GM18508 (cell line): ENCODE measurements at regions not wholly inside any gene's neighbourhood (a gene's known extent, or its start where the extent isn't known, plus 50 kb on each side); places are given as distances from the start of the nearest gene placed in this dataset.

Source experiments
- ATAC-seq: cut with Tn5 transposase; IDR thresholded peaks from one replicate; pipeline ENCODE4 v1.9.1; 2021; ENCODE audit warnings: moderate number of reproducible peaks; ENCODE audit not compliant: insufficient read depth, unreplicated experiment

GRCh38 chr18:1463981-1464380 lies 559.3 kb downstream of the ADCYAP1 start:
- no peak for ATAC-seq

DNA sequence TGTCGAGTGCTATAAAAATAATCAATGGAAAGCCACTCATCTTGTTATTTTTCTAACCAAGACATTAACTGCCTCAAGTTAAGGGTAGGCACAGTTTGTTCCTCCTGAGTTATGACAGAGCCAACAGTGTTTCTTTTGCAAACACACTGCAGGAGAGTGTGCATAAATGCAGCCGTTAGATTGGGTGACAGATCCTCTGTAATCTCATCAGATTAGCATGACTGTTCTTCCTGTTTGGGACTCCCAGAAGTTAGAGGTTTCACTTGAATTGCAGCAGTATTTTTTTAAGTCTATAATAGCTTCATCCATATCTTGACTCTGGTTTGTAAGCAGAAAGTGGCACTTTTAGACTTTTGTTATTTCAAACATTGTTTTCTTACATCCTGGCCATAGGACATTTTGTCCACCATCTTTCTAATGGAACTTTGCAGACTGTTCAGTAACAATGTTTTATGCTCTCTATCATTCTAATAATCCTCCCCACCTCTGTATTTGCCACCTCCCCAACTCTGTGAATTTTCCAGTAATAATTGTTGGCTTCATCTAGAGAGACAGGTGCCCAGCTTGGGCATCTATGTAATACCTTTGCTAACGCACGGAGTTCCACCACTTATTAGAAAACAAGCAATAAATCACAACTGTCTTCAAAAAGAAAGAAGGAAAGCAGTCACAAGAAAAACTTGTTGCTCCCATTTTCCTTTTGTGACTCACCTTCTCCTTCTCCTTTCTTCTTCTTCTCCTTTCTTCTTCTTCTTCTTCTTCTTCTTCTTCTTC lies 560.0 kb downstream of the ADCYAP1 start:
- no peak for ATAC-seq

- ATAC-seq = no peak
Measured at GRCh38 chr18:1466035-1466434, 561.4 kb downstream of the ADCYAP1 start.

DNA sequence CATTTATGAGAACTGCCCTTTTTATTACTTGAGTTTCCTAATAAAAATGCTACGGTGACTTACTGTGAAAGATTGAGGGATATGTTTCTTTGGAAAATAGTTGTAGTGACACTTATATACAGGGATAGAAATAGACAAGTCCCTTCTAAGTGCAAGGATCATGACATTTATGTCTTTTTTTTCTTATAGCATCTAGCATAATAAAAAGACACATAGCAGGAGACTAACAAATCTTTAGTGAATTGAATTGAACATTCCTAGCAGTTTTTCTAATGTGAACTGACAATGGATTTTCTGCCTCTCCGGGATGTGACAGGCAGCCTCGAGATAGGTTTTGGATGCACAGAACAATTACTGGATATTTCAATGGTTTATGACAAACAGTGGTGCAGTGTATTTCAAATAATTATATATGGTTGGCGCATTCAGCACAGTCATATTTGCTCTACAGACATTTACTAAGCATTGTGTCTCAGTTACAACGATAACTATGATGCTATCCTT lies 562.8 kb downstream of the ADCYAP1 start:
- no peak for ATAC-seq

DNA sequence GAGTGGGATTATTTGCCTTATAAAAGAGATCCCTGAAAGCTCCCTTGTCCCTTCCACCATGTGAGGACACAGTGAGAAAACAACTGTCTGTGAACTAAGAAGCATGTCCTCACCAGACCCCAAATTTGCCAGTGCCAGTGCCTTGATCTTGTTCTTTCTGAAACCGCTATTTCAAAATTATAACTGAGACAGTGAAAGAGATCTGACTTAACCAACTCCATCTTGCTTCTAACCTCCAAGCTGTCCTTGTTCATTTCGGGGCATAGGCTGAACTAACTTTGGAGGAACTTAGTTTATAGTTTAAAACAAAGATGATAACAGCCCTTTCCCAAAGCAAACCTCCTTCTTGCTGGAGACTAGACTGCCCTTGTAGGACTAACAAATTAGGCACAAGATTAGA lies 563.9 kb downstream of the ADCYAP1 start:
- no peak for ATAC-seq

GRCh38 chr18:1475867-1476266 lies 571.2 kb downstream of the ADCYAP1 start:
- ATAC-seq = no peak

DNA sequence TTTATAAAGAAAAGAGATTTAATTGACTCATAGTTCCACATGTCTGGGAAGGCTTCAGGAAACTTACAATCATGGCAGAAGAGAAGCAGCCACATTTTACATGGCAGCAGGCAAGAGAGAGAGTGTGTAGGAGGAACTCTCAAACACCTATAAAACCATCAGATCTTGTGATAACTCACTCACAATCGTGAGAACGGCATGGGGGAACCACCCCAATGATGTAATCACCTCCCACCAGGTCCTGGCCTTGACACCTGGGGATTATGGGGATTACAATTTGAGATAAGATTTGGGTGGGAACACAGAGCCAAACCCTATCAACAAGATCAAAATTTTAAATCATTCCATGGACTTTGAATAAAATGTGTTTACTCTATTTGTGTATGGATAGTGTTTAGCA lies 575.6 kb downstream of the ADCYAP1 start:
- ATAC-seq = no peak

GRCh38 chr18:1481577-1481976 lies 576.9 kb downstream of the ADCYAP1 start:
- no peak for ATAC-seq

- no peak for ATAC-seq
Measured at GRCh38 chr18:1483385-1483784, 578.7 kb downstream of the ADCYAP1 start.

- no peak for ATAC-seq
Measured at GRCh38 chr18:1487457-1487856, 582.8 kb downstream of the ADCYAP1 start.

DNA sequence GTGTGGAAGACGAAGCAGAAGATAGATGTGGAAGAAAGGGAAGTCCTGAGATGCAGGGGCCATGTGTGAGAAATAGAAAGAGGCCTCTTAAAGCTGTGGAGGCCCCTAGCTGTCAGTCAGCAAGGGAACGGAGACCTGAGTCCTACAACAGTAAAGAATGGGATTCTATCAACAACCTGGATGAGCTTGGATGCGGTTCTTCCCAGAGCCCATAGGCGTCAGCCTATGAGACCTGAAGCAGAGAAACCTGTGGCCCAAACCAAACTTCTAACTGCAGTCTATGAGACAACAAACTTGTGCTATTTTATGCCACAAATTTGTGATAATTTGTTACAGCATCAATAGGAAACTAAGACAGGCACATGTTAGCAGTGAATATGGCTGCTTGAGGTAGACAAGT lies 583.7 kb downstream of the ADCYAP1 start:
- ATAC-seq = no peak

DNA sequence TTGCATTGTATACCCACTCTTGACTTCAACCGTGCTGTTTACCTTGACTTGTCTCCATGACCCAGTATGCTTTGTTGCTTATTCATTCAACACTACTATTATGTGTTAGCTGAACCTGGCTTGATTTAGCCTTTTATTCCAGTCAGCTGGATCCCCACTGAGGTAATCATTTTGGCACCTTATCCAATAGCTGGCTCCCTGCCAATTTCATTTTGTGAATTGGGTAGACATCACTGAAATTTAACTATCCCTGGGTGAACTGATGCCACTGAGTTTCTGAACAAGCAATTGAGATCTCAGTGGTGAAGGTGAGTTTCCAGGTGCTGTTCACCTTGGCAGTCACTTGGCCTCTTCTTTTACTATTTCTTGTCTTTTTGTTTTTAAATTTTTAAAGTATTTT lies 584.3 kb downstream of the ADCYAP1 start:
- ATAC-seq = no peak

GRCh38 chr18:1495387-1495786 lies 590.7 kb downstream of the ADCYAP1 start:
- ATAC-seq = no peak

- ATAC-seq = no peak
Measured at GRCh38 chr18:1496096-1496495, 591.4 kb downstream of the ADCYAP1 start.

- no peak for ATAC-seq
Measured at GRCh38 chr18:1498216-1498615, 593.5 kb downstream of the ADCYAP1 start.

DNA sequence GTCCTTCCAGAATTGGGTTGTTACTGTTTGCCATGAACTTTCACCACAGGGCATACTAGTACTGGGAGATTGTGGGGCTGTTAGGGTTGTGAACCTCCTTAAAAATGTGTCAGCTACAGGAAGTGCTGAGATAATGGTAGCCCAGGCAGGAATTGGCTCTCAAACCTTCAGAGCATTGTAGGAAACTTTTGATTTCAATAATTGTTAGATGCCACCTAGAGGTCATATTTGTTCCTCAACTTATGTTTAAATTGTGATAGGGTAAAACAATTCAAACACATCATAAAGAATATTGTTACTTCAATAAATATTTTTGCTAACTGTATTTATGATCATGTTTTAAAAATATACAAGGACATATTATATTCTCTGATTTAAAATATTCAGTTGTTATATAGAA lies 594.6 kb downstream of the ADCYAP1 start:
- no peak for ATAC-seq

DNA sequence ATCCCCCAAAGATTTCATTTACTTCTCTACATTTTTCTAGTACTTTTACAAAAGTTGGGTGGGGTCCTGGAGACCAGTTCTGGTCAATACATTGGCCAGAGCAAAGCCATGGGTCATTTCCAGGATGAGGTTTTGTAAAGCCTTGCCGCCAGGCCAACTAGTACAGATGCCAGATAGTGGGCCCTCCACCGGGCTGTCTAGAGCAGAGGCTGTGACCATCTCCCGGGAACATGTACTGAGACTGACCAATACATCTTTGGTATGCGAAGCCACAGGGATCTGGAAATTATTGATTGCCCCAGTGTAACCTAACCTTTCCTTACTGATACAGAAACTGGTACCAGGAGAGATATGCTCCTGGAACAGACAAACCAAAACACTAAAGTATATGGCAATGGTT lies 599.2 kb downstream of the ADCYAP1 start:
- ATAC-seq = no peak

GRCh38 chr18:1505856-1506255 lies 601.2 kb downstream of the ADCYAP1 start:
- ATAC-seq = no peak

GRCh38 chr18:1510542-1511179 lies 606.0 kb downstream of the ADCYAP1 start:
- ATAC-seq = no peak

DNA sequence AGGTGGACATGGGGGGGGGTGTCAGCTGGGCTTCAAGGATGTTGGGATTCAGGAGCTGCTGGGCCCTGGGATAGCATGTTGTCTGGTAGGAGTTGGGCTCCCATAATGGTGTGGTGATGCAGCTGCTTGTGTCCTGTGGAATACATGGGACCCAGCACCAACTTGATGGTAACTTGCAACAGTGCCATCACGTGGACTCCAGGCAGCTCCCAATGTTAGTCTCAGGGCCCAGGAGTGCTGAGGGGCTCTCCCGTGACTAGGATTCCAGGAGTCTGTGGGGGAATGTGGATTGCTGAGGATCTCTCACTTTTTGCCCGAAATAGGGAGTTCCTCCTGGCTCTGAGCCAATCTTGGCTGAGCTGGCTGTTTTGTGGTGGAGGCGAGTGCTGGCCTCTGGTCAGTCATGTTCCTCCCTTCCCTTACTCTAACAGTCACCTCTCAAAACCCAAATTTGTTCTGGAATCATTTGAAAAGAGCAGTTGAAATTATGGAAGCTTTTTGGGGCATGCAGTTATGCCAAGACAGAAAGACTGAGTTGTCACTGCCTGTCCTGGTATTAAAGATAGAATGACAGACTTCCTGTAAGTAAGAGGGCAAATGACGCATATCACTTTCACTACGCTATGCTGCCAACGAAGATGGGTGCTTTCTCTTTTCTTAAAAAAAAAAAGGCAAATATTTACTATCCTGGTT lies 607.1 kb downstream of the ADCYAP1 start:
- ATAC-seq = no peak

GRCh38 chr18:1513519-1513918 lies 608.8 kb downstream of the ADCYAP1 start:
- ATAC-seq = no peak
